Calu3 (cell line): ENCODE measurements at regions not wholly inside any gene's neighbourhood (a gene's known extent, or its start where the extent isn't known, plus 50 kb on each side); places are given as distances from the start of the nearest gene placed in this dataset.

Experiments
- BruUV-seq: library from RNA; stranded (reverse); fragments of 400-500 nt; replicated peaks from 2 replicates; lab custom pipeline; 2021; lab: Mats Ljungman, UMichigan
- CTCF ChIA-PET: fragments of 300-600 bp; sonication (Branson Sonifier 250); formaldehyde crosslinking; loops from one replicate; lab custom pipeline; 2022; ENCODE audit warnings: antibody characterized with exemption; lab: Charles Lee
- DNase-seq: peaks from one replicate; pipeline ENCODE4 v3.0.0; 2022
- H3K27ac Mint-ChIP-seq: one replicate; pipeline ENCODE4 v1.8.0; 2022; ENCODE audit warnings: mixed read lengths; ENCODE audit not compliant: unreplicated experiment
- H3K27me3 Mint-ChIP-seq: one replicate; pipeline ENCODE4 v1.8.0; 2022; ENCODE audit warnings: mixed read lengths; ENCODE audit not compliant: unreplicated experiment
- H3K36me3 Mint-ChIP-seq: one replicate; pipeline ENCODE4 v1.8.0; 2022; ENCODE audit warnings: mild to moderate bottlenecking, moderate library complexity, mixed read lengths; ENCODE audit not compliant: insufficient read depth, unreplicated experiment
- H3K4me1 Mint-ChIP-seq: one replicate; pipeline ENCODE4 v1.8.0; 2022; ENCODE audit warnings: mild to moderate bottlenecking, low read depth, mixed read lengths; ENCODE audit not compliant: unreplicated experiment
- H3K4me3 Mint-ChIP-seq: one replicate; pipeline ENCODE4 v1.8.0; 2022; ENCODE audit warnings: mild to moderate bottlenecking, low read depth, moderate library complexity, mixed read lengths; ENCODE audit not compliant: unreplicated experiment
- H3K9me3 Mint-ChIP-seq: one replicate; pipeline ENCODE4 v1.8.0; 2022; ENCODE audit warnings: low read depth, mixed read lengths; ENCODE audit not compliant: unreplicated experiment
- intact Hi-C: fragments of 100-400 bp; cut with micrococcal nuclease; formaldehyde crosslinking; loops from one replicate; pipeline ENCODE4 v1.10.0; 2022; ENCODE audit not compliant: unreplicated experiment
- TF ChIP-seq, protein P1 (sequence below): fragments of 200-600 bp; IDR thresholded peaks from one replicate; pipeline ENCODE4 v1.8.0; 2022; ENCODE audit warnings: antibody characterized with exemption; ENCODE audit not compliant: unreplicated experiment

GRCh38 chr20:12659942-12660341 is 348.8 kb upstream of the SPTLC3 start:
- no TSS peak for BruUV-seq
- H3K4me3 Mint-ChIP-seq = no peak overlapping the region
- peaks cover 3% of the 10 kb centered on the region for H3K9me3 Mint-ChIP-seq
- TF ChIP-seq, protein P1, sequence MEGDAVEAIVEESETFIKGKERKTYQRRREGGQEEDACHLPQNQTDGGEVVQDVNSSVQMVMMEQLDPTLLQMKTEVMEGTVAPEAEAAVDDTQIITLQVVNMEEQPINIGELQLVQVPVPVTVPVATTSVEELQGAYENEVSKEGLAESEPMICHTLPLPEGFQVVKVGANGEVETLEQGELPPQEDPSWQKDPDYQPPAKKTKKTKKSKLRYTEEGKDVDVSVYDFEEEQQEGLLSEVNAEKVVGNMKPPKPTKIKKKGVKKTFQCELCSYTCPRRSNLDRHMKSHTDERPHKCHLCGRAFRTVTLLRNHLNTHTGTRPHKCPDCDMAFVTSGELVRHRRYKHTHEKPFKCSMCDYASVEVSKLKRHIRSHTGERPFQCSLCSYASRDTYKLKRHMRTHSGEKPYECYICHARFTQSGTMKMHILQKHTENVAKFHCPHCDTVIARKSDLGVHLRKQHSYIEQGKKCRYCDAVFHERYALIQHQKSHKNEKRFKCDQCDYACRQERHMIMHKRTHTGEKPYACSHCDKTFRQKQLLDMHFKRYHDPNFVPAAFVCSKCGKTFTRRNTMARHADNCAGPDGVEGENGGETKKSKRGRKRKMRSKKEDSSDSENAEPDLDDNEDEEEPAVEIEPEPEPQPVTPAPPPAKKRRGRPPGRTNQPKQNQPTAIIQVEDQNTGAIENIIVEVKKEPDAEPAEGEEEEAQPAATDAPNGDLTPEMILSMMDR = no peak
- no peak overlapping the region for H3K27ac Mint-ChIP-seq
- DNase-seq = no peak
- CTCF ChIA-PET = interaction anchor here (0.5 kb wide), 1 partner anchor 15 kb away, joined by 3 read pairs; no protein-coding TSS in a partner anchor
- H3K4me1 Mint-ChIP-seq = no peaks in the 10 kb centered on the region
- intact Hi-C loops = no loop called here
- H3K36me3 Mint-ChIP-seq = no peaks in the 10 kb centered on the region
- H3K27me3 Mint-ChIP-seq = peaks cover 18% of the 10 kb centered on the region

GRCh38 chr20:12660918-12661317 is 347.9 kb upstream of the SPTLC3 start:
- H3K27ac Mint-ChIP-seq = no peak overlapping the region
- H3K4me1 Mint-ChIP-seq = no peaks in the 10 kb centered on the region
- H3K4me3 Mint-ChIP-seq = no peak overlapping the region
- DNase-seq = no peak
- peaks cover 3% of the 10 kb centered on the region for H3K9me3 Mint-ChIP-seq
- intact Hi-C loops = no loop called here
- H3K36me3 Mint-ChIP-seq = no peaks in the 10 kb centered on the region
- TF ChIP-seq, protein P1 = no peak
- H3K27me3 Mint-ChIP-seq = peaks cover 18% of the 10 kb centered on the region
- BruUV-seq = no TSS peak
- CTCF ChIA-PET = no interaction called here

GRCh38 chr20:12670301-12670700 is 338.5 kb upstream of the SPTLC3 start:
- peaks cover 32% of the 10 kb centered on the region for H3K27me3 Mint-ChIP-seq
- H3K9me3 Mint-ChIP-seq = no peaks in the 10 kb centered on the region
- H3K27ac Mint-ChIP-seq = no peak overlapping the region
- intact Hi-C loops = no loop called here
- no peaks in the 10 kb centered on the region for H3K36me3 Mint-ChIP-seq
- H3K4me1 Mint-ChIP-seq = no peaks in the 10 kb centered on the region
- no peak for DNase-seq
- TF ChIP-seq, protein P1 = no peak
- no peak overlapping the region for H3K4me3 Mint-ChIP-seq
- CTCF ChIA-PET = no interaction called here
- BruUV-seq = no TSS peak

GRCh38 chr20:12673352-12673751 is 335.4 kb upstream of the SPTLC3 start:
- CTCF ChIA-PET = no interaction called here
- TF ChIP-seq, protein P1 = no peak
- H3K4me3 Mint-ChIP-seq = no peak overlapping the region

More at GRCh38 chr20:12673352-12673751, 335.4 kb upstream of the SPTLC3 start:
- no TSS peak for BruUV-seq
- Mint-ChIP-seq H3K36me3 (no peaks in the 10 kb centered on the region), H3K9me3 (no peaks in the 10 kb centered on the region), H3K27ac (no peak overlapping the region), H3K4me1 (no peaks in the 10 kb centered on the region), H3K27me3 (peaks cover 32% of the 10 kb centered on the region)
- intact Hi-C loops = no loop called here
- DNase-seq = no peak
